CD4-positive, alpha-beta T cell treated with Interleukin-6 for 4 hours (primary cell): ENCODE measurements at regions not wholly inside any gene's neighbourhood (a gene's known extent, or its start where the extent isn't known, plus 50 kb on each side); places are given as distances from the start of the nearest gene placed in this dataset.
"Not testable (repeated sequence)": the region's sequence is repeated elsewhere in the genome, so short reads cannot be mapped to it uniquely, and the experiment has no call there.

Experiments
- DNase-seq: peaks from one replicate; pipeline ENCODE4 v3.0.0-alpha.2; 2020; ENCODE audit warnings: mixed read lengths

DNA sequence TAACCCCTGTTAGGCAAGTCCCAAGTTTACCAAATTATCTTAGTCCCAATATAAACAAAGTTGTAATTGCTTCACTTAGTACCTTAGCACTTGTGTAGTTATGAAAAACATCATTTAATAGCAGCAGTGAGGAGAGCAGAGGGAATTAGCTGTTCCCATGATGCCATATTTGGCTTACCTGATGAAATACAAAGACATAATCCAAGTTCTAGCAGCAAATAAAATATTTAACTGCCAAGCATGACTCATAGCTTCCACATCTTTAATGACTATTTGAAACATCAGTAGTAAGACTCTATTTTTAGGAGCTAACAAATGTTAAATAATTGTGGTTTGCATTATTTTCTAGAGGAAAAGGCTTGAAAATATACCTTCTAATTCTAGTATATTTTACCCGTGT, 94.0 kb upstream of the MCHR2 start:
- DNase-seq = no peak

DNA sequence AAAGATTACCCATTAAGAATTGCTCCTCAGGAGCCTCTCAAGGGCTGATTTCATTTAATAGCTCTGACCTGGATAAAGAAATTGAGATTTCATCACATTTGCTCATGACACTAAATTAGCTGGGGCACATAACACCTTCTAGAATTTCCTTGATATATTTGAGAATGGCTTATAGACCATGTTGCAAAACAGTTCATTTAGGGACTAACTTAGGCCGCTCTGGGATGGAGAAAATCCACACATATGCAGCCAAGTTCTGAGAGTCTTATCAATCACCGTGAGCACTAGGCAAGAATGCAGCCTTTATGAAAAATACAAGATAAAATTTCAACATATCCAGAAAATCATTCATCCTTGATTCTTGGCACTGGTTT, 91.0 kb upstream of the MCHR2 start:
- DNase-seq = no peak

DNA sequence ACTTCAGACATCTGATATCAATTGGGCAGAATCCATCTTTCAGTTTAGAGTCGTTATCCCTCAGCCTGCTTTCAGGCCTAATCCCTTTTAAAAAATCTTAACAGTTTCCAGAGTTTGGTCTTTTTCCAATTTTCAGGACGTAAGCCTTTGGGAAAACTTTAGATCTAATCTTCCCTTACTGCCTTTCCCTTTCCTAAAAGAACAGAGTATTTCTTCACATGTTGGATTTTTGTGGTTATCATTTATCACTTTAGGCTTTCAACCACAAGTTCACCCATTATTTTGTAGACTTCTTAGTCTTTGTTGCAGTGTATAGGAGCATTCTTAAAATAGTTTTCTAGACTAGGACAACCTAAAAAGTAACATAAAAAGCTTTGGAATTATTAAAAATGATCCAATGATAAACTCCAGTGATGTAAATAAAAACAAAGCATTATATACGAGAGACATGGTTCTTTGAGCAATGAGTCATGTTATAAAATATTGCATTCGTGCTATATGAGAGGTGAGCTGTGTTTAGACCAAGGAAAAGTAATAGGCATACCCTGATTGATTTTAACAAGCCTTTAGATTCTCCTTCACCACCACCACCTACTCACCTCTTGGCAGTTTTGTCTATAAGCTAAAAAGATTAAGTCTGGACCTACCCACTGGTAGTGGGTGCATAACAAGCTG, 90.4 kb upstream of the MCHR2 start:
- no peak for DNase-seq

DNA sequence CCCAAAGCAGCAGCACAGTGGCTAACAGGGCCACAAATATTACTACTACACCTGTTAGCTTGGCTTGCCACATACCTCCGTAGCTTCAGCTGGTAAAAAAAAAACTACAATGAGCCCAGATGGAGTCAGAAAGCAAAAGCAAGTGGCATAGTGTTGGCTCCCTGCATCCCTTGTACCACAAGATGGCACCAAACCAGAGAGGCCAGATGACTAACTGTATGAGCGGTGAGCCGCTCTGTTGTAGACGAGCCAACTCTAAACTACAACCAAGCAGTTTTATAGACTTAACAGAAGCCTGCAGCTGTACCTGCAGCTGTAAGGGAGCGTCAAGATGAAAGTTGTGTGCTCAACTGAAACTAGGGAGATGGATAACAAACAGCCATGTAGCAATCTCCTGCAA, 84.5 kb upstream of the MCHR2 start:
- no peak for DNase-seq

DNA sequence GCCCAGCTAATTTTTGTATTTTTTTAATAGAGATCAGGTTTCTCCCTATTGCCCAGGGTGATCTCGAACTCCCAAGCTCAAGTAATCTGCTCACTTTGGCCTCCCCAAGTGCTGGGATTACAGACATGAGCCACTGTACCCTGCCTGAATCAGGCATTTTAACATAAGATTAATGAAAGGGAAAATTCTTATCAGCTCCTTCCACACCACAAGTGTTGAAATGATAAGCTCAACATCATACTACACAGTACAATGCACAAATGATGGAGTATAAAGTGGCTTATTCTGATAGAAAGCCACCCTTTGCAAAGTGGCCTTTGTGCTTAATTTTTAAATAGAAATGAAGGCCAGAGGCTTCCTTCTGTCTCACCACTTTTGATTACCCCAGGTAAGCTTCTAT, 71.3 kb upstream of the MCHR2 start:
- no peak for DNase-seq

DNA sequence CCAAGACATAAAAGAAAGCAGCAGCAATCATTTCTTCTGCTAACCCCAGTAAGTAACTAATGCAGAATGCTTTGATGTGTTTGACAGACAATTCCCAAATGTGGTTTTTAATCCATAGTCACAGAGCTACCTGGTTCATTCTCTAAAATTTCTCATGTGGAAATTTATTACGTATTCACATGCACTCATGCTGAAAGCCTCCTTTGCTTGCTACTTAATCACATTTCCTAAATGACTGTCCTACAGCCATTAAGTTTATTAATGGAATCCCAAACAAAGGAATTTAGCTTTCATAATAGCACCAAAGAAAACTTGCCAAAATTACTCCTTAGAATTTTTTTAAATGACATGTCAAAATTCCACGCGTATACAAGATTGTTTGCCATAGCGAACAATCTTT, 68.6 kb upstream of the MCHR2 start:
- DNase-seq = no peak

DNA sequence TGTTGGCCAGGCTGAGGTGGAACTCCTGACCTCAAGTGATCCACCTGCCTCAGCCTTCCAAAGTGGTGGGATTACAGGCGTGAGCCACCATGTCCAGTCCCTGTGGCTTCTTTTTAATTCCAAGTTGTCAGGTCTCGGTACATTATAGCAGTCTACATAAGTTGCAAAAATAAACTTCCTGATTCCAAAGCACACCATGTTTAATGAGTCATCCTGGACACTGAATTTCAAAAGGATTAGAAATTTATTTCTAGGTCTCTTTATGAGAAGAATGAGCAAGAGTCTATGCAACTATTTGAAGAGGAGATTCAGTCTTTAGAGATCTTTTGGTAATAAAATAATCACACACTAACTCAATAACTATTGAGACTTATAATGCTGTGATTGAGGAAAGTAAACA, 63.9 kb upstream of the MCHR2 start:
- no peak for DNase-seq

DNA sequence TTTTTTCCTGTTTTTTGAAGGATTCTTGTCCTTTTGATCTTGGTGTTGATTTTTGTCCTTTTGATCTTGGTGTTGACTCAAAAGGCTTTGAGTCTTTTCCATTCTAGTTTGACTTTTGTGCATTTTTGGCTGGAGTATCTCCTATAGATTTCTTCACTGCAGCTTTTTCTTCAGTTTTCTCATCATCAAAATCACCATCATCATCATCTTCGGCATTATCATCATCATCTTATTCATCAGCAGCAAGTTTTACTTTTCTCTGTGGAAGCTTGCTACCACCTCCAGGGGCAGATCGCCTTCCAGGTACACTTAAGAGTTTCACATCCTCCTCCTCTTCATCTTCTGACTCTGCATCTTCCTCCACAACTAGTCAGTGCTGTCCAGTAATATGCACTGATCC, 56.5 kb upstream of the MCHR2 start:
- no peak for DNase-seq

DNA sequence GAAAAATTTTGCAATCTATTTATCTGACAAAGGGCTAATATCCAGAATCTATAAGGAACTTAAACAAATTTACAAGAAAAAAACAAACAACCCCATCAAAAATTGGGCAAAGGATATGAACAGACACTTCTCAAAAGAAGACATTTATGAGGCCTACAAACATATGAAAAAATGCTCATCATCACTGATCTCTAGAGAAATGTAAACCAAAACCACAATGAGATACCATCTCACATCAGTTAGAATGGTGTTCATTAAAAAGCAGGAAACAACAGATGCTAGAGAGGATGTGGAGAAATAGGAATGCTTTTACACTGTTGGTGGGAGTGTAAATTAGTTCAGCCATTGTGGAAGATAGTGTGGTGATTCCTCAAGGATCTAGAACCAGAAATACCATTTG, 49.9 kb upstream of the MCHR2 start:
- not testable (repeated sequence) for DNase-seq
